ENCODE measurements at regions not wholly inside any gene's neighbourhood (a gene's known extent, or its start where the extent isn't known, plus 50 kb on each side); places are given as distances from the start of the nearest gene placed in this dataset.

DNA sequence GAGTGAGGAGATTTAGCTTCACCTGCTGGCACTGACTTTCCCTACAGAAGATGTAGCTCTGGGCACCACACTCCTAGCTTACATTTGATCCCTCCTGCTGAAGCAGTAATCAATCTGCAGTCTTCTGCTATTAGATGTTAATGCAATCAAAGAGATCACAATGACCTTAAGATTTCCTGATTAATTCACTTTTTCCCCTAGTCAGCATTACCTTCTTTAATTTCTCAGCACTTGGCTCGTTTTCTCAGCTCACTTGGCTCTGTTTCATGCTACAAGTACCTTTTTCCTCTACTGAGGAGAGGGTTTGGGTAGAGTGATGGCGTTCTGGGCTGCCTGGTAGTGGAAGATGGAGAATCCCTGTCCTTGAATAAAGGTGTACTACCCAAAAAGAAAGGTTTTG, 113.0 kb upstream of the PAK3 start:
- TF ChIP-seq, protein P1, sequence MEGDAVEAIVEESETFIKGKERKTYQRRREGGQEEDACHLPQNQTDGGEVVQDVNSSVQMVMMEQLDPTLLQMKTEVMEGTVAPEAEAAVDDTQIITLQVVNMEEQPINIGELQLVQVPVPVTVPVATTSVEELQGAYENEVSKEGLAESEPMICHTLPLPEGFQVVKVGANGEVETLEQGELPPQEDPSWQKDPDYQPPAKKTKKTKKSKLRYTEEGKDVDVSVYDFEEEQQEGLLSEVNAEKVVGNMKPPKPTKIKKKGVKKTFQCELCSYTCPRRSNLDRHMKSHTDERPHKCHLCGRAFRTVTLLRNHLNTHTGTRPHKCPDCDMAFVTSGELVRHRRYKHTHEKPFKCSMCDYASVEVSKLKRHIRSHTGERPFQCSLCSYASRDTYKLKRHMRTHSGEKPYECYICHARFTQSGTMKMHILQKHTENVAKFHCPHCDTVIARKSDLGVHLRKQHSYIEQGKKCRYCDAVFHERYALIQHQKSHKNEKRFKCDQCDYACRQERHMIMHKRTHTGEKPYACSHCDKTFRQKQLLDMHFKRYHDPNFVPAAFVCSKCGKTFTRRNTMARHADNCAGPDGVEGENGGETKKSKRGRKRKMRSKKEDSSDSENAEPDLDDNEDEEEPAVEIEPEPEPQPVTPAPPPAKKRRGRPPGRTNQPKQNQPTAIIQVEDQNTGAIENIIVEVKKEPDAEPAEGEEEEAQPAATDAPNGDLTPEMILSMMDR (IDR thresholded peaks at IDR 0.05), result no peak
- TF ChIP-seq, protein P2, sequence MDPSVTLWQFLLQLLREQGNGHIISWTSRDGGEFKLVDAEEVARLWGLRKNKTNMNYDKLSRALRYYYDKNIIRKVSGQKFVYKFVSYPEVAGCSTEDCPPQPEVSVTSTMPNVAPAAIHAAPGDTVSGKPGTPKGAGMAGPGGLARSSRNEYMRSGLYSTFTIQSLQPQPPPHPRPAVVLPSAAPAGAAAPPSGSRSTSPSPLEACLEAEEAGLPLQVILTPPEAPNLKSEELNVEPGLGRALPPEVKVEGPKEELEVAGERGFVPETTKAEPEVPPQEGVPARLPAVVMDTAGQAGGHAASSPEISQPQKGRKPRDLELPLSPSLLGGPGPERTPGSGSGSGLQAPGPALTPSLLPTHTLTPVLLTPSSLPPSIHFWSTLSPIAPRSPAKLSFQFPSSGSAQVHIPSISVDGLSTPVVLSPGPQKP (IDR thresholded peaks at IDR 0.05; ENCODE audit: low read depth, low read length), result no peak
- TF ChIP-seq POLR2A (IDR thresholded peaks at IDR 0.05; ENCODE audit: low read length), result no peak
- TF ChIP-seq, protein P3, sequence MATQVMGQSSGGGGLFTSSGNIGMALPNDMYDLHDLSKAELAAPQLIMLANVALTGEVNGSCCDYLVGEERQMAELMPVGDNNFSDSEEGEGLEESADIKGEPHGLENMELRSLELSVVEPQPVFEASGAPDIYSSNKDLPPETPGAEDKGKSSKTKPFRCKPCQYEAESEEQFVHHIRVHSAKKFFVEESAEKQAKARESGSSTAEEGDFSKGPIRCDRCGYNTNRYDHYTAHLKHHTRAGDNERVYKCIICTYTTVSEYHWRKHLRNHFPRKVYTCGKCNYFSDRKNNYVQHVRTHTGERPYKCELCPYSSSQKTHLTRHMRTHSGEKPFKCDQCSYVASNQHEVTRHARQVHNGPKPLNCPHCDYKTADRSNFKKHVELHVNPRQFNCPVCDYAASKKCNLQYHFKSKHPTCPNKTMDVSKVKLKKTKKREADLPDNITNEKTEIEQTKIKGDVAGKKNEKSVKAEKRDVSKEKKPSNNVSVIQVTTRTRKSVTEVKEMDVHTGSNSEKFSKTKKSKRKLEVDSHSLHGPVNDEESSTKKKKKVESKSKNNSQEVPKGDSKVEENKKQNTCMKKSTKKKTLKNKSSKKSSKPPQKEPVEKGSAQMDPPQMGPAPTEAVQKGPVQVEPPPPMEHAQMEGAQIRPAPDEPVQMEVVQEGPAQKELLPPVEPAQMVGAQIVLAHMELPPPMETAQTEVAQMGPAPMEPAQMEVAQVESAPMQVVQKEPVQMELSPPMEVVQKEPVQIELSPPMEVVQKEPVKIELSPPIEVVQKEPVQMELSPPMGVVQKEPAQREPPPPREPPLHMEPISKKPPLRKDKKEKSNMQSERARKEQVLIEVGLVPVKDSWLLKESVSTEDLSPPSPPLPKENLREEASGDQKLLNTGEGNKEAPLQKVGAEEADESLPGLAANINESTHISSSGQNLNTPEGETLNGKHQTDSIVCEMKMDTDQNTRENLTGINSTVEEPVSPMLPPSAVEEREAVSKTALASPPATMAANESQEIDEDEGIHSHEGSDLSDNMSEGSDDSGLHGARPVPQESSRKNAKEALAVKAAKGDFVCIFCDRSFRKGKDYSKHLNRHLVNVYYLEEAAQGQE (IDR thresholded peaks at IDR 0.05), result no peak
- TF ChIP-seq, protein P4, sequence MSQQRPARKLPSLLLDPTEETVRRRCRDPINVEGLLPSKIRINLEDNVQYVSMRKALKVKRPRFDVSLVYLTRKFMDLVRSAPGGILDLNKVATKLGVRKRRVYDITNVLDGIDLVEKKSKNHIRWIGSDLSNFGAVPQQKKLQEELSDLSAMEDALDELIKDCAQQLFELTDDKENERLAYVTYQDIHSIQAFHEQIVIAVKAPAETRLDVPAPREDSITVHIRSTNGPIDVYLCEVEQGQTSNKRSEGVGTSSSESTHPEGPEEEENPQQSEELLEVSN (IDR thresholded peaks at IDR 0.05; ENCODE audit: borderline replicate concordance, low read depth), result no peak
- TF ChIP-seq MAZ (IDR thresholded peaks at IDR 0.05; ENCODE audit: borderline replicate concordance, low read depth, low read length), result no peak
